Dedifferentiated amniotic fluid mesenchymal stem cell (primary cell): ENCODE measurements at regions not wholly inside any gene's neighbourhood (a gene's known extent, or its start where the extent isn't known, plus 50 kb on each side); places are given as distances from the start of the nearest gene placed in this dataset.
A peak's percentile ranks its signal among the peaks of the same experiment; 100 is the strongest.

Experiments
- DNase-seq: peaks from one replicate; pipeline ENCODE4 v3.0.0-alpha.2; 2016; ENCODE audit errors: extremely low spot score

DNA sequence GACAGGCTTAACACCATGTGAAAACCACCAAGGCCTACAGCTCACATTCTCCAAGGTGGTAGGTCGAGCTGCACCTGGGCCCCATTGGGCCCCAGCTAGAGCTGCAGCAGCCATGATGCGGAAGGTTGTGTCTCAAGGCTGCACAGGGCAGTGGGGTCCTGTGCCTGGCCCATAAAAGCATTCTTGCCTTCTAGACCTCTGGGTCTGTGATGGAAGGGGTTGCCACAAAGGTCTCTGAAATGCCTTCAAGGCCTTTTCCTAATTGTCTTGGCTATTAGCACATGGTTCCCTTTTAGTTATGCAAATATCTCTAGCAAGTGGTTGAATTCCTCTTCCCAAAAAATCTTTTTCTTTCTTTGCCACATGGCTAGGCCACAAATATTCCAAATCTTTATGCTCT, 52.5 kb upstream of the C11orf58 start:
- no peak for DNase-seq

DNA sequence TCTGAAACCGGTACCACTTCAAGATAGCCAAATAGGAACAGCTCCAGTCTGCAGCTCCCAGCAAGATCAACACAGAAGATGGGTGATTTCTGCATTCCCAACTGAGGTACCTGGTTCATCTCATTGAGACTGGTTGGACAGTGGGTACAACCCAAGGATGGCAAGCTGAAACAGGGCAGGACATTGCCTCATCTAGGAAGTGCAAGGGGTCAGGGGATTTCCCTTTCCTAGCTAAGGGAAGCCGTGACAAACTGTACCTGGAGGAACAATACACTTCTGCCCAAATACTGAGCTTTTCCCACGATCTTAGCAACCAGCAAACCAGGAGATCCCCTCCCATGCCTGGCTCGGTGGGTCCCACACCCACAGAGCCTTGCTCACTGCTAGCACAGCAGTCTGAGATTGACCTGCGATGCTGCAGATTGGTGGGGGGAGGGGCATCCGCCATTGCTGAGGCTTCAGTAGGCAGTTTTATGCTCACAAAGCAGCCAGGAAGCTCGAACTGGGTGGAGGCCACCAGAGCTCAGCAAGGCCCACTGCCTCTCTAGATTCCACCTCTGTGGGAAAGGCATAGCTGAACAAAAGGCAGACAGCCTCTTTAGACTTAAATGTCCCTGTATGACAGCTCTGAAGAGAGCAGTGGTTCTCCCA, 59.9 kb upstream of the C11orf58 start:
- no peak for DNase-seq

DNA sequence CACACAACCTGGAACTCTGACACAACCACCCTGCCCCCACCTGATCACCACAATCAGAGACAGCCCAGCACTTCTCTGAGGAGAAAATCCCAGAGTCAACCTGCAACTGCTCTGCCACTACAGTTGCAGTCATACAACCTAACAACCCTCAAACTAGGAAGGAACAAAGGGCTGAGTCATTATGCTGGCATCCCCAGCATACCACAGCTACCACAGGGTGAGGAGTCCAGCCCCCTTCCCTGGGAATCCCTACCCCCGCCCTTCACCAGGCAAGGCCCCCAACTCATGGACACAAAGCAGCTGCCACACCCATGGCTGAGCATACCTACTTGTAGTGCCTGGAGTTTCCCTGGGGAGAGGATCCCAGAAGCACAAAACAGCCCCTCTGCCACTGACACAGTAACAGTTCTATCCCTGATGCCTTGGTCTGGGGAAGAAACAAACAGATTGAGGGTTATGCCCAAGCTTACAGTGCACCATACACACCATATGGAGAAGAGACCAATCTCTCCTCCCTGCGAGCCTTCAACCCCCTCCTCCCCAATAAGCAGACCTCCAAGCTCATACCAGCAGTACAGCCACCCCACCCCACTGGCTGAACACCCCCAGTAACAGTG, 68.5 kb upstream of the C11orf58 start:
- no peak for DNase-seq

DNA sequence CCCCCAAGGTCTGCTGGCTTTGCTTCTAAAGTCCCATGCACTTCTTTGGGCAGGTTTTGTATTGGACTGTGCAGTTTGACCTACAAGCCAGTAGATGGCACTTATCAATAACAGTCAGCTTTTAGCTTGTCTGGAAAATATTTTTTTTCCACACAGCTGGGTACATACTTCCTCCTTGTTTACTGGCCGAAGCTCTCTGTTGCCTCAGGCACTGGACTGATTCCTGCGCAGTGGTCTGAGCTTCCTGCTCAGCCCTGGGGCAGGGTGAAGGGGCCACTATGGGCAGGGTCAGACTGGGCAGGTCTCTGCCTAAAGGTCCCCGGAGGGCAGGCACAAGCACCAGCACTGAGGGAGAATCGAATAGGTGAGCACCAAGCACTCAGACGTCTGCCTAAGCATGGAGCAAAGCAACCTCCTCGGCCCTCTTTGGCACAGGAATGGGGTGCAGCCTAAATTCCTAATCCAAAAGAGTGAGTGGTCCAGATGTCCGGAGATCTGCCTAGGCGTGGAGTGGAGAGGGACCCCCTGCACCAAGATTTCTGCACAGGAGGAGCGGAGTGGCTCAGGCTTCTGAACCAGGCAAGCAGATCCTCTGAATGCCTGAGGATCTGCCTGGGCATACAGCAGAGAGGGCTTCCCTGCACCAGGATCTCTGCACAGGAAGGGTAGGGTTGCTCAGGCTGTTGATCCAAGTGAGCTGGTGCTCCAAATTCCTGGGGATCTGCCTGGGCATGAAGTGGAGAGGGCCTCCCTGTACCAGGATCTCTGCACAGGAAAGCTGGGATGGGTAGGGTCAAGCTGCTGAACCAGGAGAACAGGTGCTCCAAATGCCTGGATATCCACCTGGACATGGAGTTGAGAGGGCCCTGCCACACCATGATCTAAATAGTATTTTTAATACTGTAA, 105.9 kb upstream of the C11orf58 start:
- DNase-seq, result no peak

DNA sequence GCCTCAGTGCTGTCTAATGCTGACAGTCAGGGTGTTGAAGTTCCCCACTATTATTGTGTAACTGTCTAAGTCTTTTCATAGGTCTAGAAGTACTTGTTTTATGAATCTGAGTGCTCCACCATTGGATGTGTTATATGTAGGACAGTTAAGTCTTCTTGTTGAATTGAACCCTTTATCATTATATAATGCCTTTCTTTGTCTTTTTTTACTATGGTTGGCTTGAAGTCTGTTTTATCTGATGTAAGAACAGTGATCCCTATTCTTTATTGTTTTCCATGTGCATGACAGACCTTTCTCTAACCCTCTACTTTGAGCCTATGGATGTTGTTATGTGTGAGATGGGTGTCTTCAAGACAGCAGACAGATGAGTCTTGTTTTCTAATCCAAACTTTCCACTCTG, 107.8 kb upstream of the C11orf58 start:
- DNase-seq, result no peak

DNA sequence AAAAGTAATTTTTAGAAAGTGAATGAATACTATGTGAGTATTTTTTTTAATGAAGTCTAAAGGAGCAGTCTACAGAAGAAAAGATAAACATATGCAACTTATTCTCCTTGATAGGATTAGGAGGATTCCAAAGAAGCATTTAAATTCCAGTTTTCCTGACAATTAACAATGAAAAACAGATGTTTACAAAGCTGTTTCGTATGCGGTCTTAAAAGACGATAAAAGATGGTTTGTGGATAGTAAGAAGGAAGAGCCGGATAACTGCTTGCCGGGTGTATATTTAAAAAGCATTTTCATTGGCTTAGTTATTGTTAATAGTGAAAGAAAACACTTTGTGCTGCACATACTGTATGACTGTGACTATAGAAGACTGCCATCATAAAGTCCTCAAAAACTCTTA, 120.0 kb upstream of the C11orf58 start:
- DNase-seq, result no peak

DNA sequence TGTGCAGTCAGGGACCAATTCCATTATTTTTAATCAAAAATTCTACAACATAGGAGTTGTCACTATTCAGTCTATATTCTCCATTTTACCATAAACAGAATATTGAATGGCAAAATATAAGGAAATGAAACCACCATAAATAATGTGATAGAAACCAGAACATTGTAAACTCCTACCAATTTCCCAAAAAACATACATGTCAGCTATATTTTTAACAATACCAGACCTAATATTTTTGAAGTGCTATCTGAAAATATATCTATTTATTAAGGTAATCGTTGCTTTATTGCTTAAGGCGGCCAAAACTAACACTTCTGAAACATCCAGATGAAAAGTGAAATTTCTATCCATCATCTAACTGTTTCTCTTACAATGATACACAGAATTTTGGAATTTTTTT, 123.0 kb upstream of the C11orf58 start:
- no peak for DNase-seq

DNA sequence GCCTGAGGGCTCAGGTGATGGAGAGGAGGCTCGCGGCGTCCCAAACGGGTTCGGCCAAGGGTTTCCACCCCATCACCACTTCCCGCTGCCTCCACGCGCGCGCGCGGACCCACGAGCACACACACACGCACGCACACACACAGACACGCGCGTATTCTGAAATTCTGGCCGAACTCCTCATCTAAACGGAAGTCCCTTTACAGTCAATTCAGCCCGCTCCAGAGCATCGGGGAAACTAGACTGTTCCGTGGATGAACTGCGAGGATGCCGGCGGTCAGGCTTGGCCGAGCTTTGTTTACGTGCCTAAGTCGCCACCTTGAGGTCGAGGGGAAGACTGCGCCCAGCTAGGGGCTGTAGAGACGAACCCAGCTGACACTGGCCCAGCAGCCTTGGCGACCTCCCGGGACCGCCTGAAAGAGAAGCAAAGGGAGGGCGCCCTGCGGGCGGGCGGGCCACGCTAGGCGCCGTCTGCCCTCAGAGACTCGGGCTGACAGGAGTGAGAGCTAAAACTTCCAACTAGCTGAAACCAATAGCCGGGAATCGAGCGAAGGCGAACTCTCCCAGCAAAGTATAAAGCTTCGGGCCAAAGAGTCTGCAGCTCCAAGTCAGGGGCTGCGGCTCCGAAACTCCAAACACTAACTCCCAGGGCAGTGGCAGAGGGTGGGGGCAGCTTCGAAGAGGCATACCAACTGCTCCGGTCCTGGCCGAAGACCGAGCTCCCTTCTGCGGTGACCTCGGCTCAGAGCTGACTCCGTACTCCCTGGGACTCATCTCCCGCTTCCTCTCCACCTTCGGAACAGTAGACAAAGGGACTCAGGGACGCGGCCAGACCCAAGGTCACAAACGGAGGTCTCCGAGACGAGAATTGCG, 124.7 kb upstream of the C11orf58 start:
- DNase-seq, result peak; percentile 93

DNA sequence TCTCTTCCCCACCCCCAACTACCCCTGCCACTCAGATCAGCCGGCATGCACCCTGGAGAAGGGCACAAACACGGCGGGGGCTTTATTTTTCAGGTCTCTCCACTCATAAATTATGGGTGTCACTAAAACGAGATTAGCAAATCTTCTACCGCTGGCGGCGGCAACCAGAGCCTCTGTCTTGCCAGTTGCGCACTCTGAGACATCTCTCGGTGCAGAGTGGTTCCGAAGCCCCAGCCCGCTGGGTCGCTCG, 125.3 kb upstream of the C11orf58 start:
- no peak for DNase-seq

DNA sequence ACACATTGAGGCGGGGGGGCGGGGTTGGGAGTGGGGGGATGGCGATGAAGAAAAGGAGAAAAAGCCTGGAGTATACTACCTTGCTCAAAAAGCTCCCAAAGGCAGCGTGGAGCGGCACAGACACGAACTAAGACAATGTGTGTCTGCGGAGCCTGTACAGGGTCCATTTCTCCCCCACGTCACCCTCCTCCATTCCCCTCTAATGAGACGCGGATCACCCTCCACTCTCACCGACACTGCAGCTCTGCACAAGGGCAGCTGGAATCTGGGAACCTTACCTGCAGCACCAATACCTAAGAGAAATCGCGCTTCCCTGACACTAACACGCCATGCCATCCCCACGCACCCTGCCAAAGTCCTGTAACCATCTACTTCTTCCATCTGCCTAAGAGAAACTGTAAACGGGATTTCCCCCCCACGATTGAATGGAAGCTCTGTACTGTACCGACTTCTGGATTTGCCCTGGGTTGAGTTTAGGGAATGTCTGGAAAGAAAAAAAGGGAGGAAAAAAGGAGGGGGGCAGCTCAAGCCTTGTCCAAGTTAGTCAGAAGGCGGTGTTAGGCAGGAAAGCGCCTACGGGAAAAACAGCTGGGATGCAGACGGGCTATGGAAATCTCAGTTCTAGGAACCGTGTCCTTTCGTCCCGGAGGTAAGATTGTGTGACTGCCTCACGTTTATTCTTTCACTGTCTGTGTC, 125.7 kb upstream of the C11orf58 start:
- DNase-seq, result no peak

DNA sequence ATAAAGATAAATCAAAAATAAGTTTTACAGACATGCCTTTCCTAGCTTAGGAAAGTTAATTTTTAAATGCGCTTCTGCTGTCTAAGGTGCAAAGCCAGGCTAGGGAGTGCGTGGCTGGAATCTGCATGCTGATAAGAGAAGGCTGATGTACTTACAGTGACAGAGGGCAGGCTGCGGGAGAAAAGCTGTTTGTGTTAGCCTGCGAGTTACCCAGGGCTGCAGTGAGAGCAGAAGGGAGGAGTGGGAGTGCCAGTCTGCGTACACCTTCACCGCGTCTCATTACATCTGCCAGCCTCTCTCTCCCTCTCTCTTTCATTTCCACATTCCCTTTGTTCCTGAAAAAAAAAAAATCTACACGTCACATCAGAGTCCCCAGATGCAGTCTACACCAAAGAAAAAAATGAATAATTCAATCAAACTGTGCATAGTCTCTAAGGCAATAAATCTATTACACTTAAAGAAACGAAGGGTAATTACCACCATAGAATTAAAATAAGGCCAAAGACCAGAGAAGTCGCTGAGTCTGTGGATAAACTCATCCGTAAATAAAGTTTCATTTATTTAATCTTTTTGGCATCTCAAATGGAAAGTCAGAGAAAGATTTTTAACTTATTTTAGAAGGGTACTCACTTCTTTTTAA, 126.4 kb upstream of the C11orf58 start:
- no peak for DNase-seq

DNA sequence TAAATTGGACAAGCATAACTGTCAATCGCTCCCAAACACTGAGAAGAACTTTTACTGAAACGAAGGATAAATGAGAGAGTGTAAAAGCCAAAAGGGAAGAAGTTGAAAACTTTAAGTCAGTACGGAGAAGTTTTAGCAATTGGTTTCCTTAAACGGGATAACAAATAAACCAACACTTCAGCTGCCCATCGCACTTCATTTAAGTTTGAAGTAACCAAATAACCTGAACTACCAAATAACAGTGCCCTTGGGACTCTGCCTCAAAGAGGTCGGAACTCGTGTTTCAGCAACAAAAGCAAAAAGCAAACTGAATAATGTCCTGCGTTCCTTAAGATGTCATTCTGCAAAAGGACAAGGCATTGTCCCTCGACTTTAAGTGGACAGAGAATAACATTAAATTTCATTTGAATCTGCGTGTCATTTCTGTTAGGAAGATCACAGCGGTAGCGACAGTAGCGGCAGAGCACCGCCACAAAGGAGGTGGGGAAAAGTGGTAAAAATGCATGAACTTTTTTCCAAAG, 127.0 kb upstream of the C11orf58 start:
- no peak for DNase-seq

DNA sequence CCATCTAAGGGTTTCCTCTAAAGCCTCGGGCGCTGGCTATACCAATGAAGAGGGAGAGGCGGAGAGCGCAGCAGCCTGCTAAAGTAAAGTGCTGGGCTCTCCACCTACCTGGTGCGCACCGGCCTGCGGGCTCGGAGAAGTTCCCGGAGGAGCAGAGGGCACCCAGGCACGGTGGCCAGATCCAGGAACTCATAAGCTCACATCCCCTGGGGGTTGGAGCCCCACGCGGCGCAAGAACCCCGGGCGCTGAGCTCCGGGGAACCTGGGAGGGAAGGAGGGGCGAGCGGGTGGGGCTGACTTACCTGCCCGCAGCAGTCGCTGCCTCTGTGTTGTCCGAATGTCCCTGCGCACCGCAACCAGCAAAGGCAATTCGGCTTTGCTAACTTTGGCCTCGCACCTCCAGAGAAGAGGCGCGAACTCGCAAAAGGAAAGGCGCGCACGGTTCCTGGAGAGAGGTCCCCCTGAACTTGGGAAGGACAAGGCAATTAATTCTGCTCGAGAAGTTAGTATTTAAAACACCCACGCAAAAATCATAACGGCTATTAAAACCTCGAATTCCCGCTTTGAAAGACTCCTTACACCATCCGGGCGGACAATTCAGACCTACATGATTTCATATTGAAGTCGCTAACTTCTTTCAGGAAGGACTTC, 127.6 kb upstream of the C11orf58 start:
- no peak for DNase-seq

DNA sequence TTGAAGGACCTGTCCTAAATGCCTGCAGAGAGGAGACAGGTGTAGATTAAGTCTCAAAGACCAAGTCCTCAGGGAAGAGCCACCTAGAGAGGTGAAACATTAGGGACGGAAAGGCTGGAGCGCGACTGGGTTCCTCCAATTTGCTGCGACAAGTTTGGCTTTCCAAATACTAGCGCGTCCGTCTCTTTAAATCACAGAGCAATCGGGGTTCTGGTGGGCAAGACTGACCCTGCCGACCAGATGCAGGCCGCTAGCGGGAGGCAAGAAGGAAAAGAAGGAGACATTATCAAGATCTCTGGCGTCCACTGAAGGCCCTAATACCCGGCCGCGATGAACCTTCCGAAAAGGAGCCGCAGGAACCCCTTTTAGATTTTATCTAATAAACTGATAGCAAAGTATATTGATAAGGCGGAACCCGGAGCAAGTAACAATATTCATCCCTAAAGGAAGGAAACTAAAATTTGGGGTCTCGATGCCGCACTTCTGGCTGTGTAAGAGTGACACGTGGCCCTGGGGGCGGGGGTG, 128.2 kb upstream of the C11orf58 start:
- DNase-seq, result no peak

DNA sequence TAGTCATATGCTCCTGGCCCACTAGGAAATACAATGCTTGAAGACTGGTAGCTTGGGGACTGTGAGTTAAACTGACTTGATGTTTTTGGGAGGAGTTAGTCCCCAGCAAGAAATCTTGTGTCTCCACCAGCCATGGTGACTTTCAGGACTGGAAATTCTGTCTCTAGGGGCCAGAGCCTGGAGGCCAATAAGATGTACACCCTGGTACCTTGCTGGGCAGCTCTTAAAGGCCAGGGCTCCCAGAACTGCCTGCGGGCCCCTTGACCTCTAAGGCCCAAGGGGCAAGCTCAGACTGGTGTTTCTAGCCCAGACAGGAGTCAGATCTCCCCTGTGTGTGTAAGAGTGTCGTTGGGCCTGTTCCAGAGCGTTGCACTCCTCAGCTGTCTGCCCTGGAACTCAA, 128.7 kb upstream of the C11orf58 start:
- no peak for DNase-seq

DNA sequence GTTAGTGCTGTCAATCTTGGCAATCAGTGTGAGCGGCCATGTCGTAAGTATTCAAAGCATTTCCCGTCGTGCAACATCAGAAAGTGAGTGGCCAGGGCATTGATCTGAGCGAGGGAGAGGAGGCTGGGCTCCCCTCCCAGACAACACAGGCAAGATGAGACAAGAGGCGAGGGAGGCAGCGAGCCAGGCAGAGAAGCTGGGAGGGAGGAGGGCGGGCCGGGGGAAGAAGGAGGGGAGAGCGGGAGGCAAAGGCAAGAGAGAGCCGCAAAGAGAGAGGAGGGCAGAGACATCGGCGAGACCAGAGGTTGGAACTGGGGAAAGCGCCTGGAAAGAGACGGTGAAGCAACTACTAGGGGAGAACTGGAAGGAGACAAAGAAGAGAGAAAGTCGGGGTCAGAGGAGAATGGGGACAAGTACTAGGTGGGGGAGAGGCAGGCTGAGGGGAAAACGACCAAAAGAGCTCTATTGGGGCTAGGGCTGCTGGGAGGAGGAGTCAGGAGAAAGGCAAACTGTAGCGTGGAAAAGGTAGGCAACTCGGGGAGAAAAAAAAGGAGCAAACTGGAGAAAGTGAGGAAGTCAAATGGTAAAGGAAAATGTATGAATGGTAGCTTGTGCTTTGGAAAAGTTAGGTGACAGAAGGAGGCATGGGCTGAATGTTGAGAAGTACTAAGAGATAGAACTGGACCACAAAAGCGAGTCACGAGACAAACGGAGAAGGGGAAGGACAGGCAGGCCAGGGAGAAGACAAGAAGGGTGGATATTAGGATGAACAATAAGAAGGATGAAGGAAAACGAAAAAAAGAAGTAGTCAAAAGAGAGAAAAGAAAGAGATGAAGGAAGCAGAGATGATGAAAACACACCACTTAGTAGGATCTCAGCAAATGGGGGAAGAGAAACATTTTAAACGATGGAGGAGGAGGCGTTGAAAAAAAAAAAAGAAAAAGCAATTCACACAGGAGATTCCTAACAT, 130.5 kb upstream of the C11orf58 start:
- peak; percentile 64 for DNase-seq

DNA sequence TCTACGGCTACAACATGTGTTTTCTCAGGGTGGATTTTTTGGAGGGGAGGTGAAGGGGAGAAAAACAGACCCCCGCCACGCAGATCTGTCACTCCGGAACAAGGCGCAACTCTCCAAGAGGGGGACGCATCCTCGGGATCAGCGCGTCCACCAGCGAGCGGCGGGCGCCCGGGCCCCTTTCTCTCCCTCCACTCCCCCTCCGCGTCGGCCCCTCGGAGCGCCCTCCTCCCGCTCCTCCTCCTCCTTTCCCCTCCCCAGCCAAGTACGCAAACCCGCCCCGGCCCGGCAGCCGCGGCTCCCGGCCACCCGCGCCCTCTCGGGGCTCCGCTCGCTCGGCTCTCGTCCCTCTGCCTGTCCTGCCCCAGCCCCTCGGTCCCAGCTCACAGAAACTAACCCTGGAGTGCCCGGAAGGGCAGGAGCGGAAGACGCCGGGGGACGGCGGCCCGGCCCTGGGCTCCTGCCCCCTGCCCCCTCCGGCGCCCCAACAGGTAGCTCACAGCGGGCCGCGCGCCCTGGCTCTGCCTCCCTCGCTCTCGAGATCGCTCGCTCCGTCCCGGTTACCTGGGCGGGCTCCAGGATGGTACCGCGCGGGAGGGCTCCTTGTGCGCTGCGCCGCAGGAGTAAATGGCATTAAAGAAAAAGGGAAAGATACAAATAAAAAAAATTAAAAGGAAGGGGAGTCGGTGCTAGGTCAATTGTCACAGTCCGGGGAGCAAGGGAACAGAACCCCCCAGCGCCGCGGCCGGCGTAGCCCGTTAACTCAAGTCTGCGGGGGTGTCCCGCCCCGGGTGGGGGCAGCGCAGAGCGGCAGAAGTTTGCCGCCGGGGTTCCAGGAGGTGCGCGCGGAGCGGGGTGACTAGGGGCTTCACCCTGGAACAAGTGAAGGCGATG, 131.4 kb upstream of the C11orf58 start:
- DNase-seq, result peak; percentile 37
